ENCODE measurements at regions not wholly inside any gene's neighbourhood (a gene's known extent, or its start where the extent isn't known, plus 50 kb on each side); places are given as distances from the start of the nearest gene placed in this dataset.

- no peak for DNase-seq (ENCODE audit: low spot score)
- Mint-ChIP-seq H3K27ac (peak overlapping the region; percentile 85), H3K36me3 (ENCODE audit: low read depth) (no peaks in the 10 kb centered on the region), H3K9me3 (no peaks in the 10 kb centered on the region), H3K4me3 (no peak overlapping the region), H3K4me1 (no peaks in the 10 kb centered on the region; the same call in 2 of the 3 replicates), H3K27me3 (ENCODE audit: insufficient read depth, low read depth, poor library complexity) (no peaks in the 10 kb centered on the region)
- no peaks in the 10 kb centered on the region for H3K79me2 ChIP-seq (replicated peaks; ENCODE audit: insufficient read depth)
- H4K20me1 ChIP-seq (replicated peaks; ENCODE audit: insufficient read depth), result no peaks in the 10 kb centered on the region
- no peak overlapping the region for H3K4me3 ChIP-seq
- H3F3A ChIP-seq (replicated peaks; ENCODE audit: low read depth), result no peaks in the 10 kb centered on the region
- no peak for ATAC-seq
- no peaks in the 10 kb centered on the region for H3K9me2 ChIP-seq (ENCODE audit: insufficient read depth)
- H3K27me3 ChIP-seq (ENCODE audit: insufficient read depth), result no peaks in the 10 kb centered on the region
- no peak overlapping the region for H3K4me2 ChIP-seq
- no peaks in the 10 kb centered on the region for H3K4me1 ChIP-seq (ENCODE audit: insufficient read depth)
- TF ChIP-seq ETS1 (IDR thresholded peaks at IDR 0.05) (no peak), EZH2phosphoT487 (IDR thresholded peaks at IDR 0.05; ENCODE audit: unreplicated experiment) (no peak), POLR2AphosphoS5 (IDR thresholded peaks at IDR 0.05; ENCODE audit: low read depth) (no peak)
- no peak overlapping the region for H2AFZ ChIP-seq
- no peaks in the 10 kb centered on the region for H3K36me3 ChIP-seq (ENCODE audit: insufficient read depth)
- H3K27ac ChIP-seq (ENCODE audit: low read depth), result no peak overlapping the region
Measured at GRCh38 chr6:48032151-48032550, 78.8 kb downstream of the PTCHD4 start.

GRCh38 chr6:48031711-48032110, 79.3 kb downstream of the PTCHD4 start:
- H3K79me2 ChIP-seq (replicated peaks; ENCODE audit: insufficient read depth), result no peaks in the 10 kb centered on the region
- H3K27ac Mint-ChIP-seq, result peak overlapping the region; percentile 85
- H3K4me1 Mint-ChIP-seq, result no peaks in the 10 kb centered on the region; the same call in 2 of the 3 replicates
- no peak overlapping the region for H3K4me3 ChIP-seq
- ATAC-seq (no peak), DNase-seq (ENCODE audit: low spot score) (no peak)
- H4K20me1 ChIP-seq (replicated peaks; ENCODE audit: insufficient read depth), result no peaks in the 10 kb centered on the region
- H3K4me3 Mint-ChIP-seq, result no peak overlapping the region
- no peaks in the 10 kb centered on the region for H3K9me3 Mint-ChIP-seq
- H2AFZ ChIP-seq, result no peak overlapping the region
- no peak overlapping the region for H3K4me2 ChIP-seq
- H3K27ac ChIP-seq (ENCODE audit: low read depth), result no peak overlapping the region
- no peaks in the 10 kb centered on the region for H3F3A ChIP-seq (replicated peaks; ENCODE audit: low read depth)
- no peaks in the 10 kb centered on the region for H3K36me3 Mint-ChIP-seq (ENCODE audit: low read depth)
- no peaks in the 10 kb centered on the region for H3K27me3 Mint-ChIP-seq (ENCODE audit: insufficient read depth, low read depth, poor library complexity)
- H3K27me3 ChIP-seq (ENCODE audit: insufficient read depth), result no peaks in the 10 kb centered on the region
- H3K4me1 ChIP-seq (ENCODE audit: insufficient read depth), result no peaks in the 10 kb centered on the region
- no peaks in the 10 kb centered on the region for H3K36me3 ChIP-seq (ENCODE audit: insufficient read depth)
- H3K9me2 ChIP-seq (ENCODE audit: insufficient read depth), result no peaks in the 10 kb centered on the region
- no peak for TF ChIP-seq CTCF (conservative IDR thresholded peaks at IDR 0.05; ENCODE audit: low read depth in 2 of 2)
- TF ChIP-seq STAT1 (IDR thresholded peaks at IDR 0.05; ENCODE audit: unreplicated experiment), result no peak
- no peak for TF ChIP-seq NANOG (IDR thresholded peaks at IDR 0.05; ENCODE audit: borderline replicate concordance)
- no peak for TF ChIP-seq ZNF114 (CRISPR knock-in tag; IDR thresholded peaks at IDR 0.05)
- no peak for TF ChIP-seq REST (IDR thresholded peaks at IDR 0.05; ENCODE audit: unreplicated experiment)
- TF ChIP-seq ZNF331 (CRISPR knock-in tag; IDR thresholded peaks at IDR 0.05; ENCODE audit: low read depth), result no peak
- TF ChIP-seq EZH2 (IDR thresholded peaks at IDR 0.05; ENCODE audit: low read depth, unreplicated experiment), result no peak
- TF ChIP-seq POLR2AphosphoS5 (IDR thresholded peaks at IDR 0.05; ENCODE audit: low read depth), result no peak
- no peak for TF ChIP-seq CREB1 (CRISPR knock-in tag; IDR thresholded peaks at IDR 0.05; ENCODE audit: low read depth)
- no peak for TF ChIP-seq EZH2phosphoT487 (IDR thresholded peaks at IDR 0.05; ENCODE audit: unreplicated experiment)
- no peak for TF ChIP-seq JUNB (IDR thresholded peaks at IDR 0.05; ENCODE audit: unreplicated experiment)
- no peak for TF ChIP-seq ETS1 (IDR thresholded peaks at IDR 0.05)

Data from GM23338 (cell line).